HG03135 (cell line): ENCODE measurements at regions not wholly inside any gene's neighbourhood (a gene's known extent, or its start where the extent isn't known, plus 50 kb on each side); places are given as distances from the start of the nearest gene placed in this dataset.

ENCODE experiments used
- ATAC-seq: cut with Tn5 transposase; IDR thresholded peaks from one replicate; pipeline ENCODE4 v1.9.1; 2021; ENCODE audit warnings: mild to moderate bottlenecking, moderate library complexity; ENCODE audit not compliant: unreplicated experiment

DNA sequence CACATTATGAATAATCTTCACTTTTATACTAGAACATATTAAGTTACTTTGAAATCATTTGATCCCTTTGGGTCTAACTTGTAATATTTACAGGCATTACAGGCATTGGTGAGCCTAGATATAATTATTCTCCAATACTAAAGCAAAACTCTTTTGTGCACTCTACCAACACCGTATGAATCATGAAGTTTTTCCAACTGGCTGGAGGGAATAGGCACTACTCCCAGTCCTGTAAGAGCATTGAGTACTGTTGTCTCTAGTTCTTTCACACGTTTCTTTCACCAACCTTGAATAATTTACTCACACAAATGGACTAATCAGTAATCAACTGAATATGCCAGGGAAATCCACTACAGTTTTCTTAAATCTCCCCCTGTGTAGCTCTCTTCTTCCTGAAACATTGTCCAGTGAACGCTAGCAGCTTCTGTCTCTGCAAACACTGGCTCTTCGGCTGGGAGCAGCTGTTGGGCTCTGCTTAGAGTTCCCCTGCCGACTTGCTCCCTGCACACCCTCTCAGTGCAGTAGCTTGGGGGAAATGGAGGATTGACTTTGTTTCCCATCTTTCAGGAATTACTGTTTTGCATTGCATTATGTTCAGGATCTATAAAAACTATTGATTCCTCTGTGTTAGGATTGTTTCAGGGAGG, 476.7 kb downstream of the RFC3 start:
- no peak for ATAC-seq

DNA sequence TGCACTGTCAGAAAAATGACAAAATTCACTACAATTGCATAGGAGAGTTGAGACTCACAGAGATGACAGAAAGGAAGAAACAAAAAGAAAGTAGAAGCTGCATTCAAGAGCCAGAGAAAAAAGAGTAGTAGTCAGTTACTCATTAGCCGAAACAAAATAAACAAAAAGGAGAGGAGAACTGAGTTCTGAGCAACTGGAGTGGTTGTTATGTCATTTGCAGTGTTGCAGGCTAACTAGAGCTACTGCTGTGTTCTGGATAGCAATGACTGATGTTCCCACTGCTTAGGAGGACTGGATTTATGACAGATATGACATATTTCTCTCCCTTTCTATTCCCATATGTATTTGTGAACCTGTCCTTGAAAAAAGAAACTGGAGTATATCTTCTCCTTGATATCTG, 482.6 kb downstream of the RFC3 start:
- ATAC-seq: no peak

DNA sequence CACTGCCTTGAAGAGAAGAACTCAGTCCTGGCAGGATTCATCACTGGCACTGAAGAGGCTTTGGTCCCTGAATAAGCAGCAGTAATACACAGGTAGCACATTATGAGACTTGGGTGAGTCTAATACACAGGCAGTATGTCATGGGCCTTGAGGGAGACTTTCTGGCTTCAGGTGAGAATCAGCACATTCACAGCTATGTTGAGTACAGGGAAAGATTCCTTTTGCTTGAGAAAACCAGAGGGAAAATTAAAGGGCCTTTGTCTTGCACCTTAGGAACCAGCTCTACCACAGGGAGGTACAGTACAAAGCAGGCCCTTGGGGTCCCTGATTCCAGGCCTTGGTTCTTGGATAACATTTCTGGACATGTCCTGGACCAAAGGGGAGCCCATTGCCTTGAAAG, 484.6 kb downstream of the RFC3 start:
- no peak for ATAC-seq

DNA sequence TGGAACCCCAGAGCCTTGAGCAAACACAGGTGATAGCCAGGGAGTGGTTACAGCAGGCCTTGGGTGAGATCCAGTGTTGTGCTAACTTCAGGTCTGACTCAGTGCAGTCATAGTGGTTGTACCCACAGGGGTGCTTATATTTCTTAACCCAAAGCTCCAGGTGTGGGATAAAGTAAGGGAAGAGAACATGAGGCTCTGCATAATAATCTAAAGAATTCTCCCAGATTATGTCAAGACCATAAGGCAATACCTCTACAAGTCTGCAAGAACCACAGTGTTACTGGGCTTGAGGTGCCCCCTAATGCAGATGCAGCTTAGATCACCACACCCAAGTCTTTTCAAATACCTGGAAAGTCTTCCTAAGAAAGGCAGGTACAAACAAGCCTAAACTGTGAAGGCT, 485.4 kb downstream of the RFC3 start:
- no peak for ATAC-seq

DNA sequence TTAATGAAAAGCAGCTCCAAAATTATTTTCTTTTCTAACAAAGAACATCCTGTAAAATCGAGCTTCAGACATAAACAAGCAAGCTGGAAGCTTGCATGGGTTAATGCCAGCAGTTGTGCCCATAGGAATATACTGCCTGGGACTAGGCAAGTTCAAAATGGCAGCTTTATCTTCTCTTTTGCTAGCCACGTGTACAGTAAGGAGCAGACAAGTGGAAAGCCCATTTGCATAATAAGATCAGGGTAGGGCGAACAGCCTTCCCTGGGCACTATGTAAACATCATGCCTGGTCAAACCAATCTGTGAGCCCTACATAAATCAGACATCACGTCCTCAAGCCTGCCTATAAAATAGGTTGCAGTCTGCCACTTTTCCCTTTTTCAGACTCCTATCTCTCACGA, 489.7 kb downstream of the RFC3 start:
- no peak for ATAC-seq

DNA sequence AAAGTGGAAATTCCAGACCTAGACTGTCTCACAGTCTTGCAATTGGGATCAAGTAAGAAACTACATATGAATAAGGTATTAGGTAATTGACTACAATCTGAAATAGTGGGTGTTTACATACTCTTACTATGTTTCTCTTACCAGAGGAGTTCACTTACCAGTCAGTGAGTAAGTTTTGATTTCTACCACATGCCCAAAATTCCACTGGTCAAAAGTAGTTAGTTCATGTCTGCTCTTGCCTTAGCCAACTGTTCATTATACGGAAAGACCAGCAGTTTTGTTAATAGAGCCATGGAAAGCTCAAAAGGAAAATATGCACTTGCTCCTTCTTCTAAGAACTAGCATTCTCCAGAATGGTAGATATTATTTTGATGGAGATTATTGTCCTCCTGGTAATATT, 490.8 kb downstream of the RFC3 start:
- no peak for ATAC-seq

DNA sequence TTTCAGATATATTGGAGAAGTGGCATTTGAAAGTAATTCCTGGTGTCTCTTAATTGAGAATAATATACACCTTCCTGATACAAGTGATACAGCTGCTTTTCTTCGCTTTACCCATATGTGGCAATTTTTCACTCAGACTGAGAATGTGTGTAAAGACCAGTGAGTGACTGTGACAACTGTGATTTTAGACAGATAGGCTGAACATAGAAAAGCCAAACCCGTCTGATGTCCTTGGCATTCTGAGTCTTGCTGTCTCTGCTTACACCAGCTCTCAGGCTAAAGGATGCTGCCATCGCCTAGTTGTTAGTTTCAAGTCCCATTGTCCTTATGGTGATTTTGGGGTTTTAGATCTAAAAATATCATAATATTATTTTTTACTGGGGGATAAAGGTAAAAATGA, 492.6 kb downstream of the RFC3 start:
- ATAC-seq: no peak

DNA sequence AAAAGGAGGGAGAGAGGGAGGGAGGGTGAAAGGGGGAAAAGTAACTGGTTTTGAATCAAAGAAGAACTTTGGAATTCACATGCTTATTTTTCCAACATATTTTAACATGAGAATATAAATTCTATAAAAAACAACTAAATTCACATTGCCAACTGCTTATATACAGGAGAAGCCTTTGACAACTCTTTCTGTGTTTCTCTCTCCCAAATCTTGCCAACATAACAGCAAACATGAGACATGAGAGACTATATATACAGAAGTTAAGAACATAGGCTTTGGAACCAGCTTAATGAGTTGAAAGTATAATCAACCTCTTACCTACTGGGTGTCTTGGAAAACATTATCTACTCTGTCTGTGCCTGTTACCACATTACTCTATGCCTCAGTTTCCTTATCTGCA, 493.3 kb downstream of the RFC3 start:
- ATAC-seq: no peak

DNA sequence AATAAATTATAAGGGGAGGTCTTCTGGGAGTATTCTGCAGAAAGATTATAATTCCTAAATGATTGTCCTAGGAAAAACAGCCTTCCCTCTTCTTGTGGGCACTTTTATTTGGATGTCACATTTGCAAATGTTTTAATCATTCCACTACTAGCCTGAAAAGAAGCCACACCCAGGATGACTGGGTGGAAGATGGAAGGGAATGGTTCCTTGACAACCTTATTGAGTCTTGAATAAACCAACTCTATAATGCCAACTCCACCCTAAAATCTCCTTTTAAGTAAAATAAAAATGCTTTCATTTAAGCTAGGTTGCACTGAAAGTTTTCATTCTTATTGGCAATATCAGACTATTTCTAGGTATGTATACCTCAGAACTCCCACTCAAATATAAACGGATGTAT, 494.6 kb downstream of the RFC3 start:
- ATAC-seq: no peak

DNA sequence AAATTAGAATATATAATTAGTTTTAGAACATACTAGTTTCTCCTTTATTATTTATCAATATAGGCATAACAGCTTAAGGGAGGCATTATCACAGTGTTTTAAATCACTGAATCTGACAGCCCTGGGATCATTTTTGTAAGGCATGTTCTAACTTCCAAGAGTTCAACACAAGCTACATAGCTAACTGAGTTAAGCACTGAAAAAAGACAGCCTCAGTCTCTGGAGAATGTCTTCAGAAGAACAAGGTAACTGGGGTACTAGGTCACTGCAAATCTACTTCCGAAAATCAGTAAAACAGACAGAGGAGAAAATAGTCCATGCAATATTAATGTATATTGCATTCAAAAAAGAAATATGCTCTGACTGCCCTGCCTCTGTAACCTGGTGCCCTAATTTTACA, 502.1 kb downstream of the RFC3 start:
- ATAC-seq: no peak

DNA sequence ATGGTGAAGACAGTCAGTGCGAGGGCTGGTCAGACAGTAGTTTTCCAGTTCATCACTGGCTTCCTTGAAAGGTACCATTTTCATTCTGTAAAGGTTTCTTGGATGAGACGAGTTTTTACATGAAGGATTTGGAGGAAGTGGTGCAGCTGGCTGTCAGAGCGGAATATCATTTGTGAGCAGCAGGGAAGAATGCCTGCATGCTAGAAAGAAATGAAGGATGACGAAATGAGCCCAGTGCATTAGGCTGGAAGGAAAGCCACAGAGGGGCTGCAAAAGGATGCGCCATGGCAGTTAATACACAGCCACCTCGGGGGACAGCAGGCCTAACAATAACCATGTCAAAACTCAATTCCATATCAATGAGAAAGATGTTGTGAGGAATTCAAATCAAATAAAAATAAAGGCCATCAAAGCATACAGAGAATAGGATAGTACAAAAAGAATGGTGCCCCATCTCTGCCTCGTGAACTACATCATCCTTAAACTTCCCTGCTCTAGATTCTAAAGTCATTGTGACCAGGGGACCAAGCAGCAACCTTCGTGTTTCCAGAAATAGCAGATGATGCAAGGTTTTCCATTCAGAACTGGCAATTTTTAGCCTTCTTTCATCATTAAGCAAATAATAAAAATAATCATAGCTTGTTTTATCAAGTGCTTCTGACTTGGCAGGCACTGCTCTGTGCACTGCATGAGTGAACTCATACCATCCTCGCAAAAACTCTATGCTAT, 504.2 kb downstream of the RFC3 start:
- ATAC-seq: no peak

DNA sequence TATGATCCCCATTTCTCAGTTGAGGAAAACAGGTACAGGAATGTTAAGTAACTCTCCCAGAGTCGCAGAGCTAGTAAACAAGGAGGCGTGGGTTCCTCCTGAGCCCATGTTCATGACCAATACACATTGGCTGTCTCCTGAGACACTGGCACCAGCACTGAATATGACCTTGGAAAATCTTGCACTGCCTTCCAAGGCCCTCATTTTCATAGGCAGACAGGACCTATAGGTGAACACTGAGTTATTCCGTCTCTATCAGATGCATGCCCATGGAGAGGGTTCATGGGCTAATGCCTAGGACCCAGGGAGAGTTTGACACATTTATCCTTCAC, 504.8 kb downstream of the RFC3 start:
- ATAC-seq: no peak

DNA sequence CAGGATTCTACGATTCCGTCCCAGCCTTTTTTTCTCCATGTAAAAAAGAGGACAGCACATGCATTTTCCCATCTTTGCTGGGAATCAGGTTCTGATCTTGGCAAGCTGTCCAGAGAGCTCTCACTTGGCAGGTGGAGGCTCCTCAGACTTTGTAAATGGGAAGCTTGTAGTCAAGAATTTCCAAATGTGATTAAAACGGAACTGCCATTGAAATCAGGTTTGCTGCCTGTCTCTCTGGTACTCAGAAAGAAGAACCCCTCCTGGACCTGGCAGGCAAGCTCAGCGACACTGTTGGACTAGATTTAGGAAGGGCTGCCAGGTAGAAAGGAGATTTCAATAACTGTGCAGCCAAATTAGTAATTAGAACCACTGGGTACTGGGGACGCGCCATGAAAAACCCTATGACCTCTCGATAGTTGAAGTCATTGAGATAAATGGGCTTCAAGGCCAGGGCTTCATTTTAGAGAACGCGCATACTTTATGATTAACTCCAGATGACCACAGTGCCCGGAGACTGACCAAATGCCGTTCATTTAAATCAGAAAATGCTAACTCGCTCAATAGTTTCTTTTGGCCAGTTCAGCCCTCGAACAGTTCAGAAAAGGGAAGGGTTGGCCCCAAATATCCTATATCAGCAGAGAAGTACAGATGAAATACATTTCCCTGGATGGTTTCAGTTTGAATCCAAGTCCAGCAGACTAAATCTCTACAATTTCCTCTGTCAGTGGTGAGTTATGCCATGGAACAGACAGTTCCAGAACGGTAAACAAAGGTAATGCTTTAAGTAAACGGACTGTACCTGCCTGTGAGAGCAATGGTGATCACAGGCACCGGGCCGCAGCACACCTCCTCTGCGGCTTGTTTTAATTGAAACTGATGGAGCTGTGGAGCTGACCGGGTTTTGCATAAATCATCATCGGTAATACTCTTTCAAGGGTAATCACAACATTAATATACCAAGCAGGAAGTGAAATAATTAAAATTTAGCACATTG, 517.4 kb downstream of the RFC3 start:
- ATAC-seq: no peak

DNA sequence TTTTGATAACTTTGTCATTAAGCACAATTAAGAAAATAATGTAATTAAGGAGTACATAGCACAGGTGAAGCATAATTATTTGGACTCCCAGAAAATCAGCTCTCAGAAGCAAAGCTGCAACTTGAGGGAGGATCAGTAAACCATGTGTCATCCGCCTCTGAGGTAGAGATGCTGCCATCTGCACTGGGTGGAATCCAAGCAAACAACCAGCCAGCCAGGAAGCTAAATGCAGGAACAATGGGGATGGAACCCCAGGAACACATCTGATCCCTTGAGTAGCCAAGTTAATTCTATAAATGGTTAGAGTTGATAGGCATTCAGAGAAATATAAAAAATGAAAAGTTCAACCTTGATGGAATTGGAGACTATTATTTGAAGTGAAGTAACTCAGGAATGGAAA, 520.2 kb downstream of the RFC3 start:
- ATAC-seq: no peak

DNA sequence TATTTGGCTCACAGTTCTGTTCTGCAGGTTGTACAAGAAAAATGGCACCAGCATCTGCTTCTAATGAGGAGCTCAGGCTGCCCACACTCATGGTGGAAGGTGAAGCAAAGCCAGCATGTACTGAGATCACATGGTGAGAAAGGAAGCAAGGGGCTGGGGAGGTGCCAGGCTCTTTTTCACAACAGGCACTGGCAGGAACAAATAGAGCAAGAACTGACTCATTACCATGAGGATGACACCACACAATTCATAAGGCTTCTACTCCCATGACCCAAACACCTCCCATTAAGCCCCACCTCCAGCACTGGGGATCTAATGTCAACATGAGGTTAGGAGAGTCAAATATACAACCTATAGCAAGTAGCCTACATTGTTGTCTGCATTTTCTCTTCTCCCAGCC, 522.6 kb downstream of the RFC3 start:
- ATAC-seq: no peak

DNA sequence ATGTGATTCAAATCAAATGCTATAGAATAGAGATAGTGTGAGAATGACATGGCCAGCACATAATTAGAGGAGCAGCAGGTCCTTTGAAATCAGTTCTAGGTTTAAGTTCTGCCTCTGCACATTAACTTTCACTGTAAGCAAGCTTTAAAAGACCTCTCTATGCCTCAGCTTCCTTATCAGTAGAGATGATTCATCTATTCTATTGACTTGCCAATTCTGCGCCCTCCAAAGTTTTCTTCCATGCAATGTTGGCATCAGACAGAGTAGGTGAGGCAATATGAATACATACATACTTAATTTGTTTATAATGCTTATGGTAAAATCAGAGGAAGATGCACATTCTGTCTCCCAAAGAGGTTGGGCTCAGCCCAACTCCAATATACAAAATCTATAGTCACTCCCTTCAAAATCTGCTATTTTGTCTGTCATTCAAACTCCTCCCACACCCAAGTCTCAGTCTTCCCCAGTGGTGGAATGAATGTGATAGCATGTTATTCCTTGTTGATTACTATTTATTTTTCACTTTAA, 525.5 kb downstream of the RFC3 start:
- no peak for ATAC-seq

DNA sequence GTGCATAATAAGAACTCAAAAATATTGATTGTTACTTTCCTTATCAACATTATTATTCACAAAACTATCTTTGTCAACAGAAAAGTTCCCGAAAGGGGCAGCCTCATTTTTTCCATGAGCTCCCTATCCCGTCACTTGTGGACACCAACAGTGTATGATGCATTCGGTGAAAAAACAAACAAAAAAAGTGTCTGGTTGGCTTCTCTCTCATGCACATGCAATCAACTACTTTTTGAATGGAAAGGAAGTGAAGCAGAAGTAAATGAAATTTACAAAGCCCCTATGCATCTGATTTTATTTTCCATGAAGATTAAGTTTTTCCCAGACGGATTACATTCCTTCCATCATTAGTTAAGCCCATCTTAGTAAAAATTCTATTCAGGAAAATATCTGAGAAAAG, 526.9 kb downstream of the RFC3 start:
- no peak for ATAC-seq

DNA sequence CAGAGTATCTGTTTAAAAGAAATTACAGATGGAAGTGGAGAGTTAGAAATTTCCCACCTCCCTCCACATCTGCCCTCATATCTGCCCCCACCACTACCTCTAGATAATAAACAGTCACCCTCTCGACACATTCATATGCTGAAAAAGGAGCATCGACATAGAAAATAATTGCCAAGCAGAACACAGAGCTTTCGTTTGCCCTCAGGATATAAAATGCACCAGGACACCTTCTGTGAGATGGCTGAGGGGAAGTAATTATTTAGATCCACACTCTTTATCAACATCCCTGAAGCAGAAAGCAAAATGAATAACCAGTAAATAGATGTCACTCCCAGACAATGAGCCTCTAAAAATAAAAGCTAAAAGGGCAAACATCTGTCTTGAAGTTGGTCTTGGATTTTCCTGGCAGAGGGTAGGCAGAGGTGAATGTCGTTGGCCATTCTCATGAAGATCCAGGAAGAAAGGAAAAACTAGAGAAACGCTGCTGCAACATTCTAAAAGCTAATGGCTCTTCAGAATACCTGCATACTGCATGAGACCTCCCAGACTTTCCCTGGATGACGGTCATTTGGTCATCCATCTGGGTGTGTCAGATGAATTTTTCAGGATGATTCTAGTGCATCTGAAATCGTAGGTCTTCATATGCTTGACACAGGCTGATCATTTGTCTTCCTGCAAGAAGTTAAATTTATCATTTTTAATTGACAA, 527.5 kb downstream of the RFC3 start:
- ATAC-seq: no peak

DNA sequence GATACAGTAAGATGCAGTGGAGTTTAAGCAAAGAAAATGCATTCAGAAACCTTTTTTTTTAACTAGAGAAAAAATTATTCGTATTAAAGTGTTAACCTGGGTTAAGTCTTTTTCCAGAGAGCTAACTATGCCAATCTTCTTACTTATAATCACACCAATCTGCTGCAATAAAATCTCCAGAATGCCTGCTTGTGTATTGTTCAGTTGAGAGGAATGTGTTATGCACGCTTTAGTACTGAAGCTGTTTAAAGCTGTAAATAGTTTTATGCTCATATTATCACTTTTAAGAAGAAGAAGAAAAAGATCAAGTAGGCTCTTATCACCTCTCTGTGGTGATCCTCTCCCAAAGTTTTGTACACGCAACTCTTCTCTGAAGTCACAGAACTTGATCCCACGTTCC, 528.7 kb downstream of the RFC3 start:
- no peak for ATAC-seq

DNA sequence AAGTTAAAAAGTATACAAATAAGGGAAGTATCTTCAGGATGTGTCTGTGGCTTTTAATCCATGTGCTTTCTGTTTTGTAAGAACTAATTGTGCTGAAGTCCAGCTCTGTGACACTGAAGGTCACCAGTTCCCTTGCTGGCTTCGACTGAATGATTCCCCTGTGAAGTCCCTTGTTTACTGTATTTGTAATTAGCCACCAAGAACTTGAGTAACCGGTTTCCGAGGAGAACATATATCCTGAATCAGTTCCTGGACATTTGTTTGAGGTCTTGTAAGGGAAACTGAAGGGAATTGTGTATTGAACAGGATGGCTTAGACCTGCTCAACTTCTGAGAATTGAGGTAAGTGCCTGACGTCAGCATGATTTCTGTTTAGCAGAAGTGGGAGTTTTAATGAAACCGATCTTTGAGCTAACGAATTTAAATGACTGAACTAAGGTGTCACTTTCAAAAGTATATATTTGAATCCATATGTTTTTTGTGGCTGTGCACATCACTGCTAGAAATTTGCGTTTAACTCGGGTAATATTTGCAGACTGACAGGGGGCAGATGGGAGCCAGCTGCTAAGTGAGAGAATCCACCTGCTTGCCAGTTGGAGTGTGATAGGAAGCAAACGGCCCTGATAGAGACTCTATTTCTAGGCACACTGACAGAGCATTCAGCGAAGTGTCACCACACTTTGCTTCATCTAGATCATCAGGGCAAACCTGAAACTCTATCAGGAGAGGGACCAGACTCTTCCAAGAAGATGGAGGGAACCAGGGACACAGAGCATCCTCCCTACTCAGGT, 530.0 kb downstream of the RFC3 start:
- no peak for ATAC-seq
